C4-2B (cell line): ENCODE measurements at regions not wholly inside any gene's neighbourhood (a gene's known extent, or its start where the extent isn't known, plus 50 kb on each side); places are given as distances from the start of the nearest gene placed in this dataset.
A peak's percentile ranks its signal among the peaks of the same experiment; 100 is the strongest.

Experiments used
- CTCF ChIP-seq: fragments of 450-650 bp; conservative IDR thresholded peaks from 2 replicates; pipeline ENCODE4 v1.5.1; 2017; ENCODE audit warnings: mild to moderate bottlenecking
- ZFX ChIP-seq: fragments of 450-650 bp; IDR thresholded peaks from 2 replicates; pipeline ENCODE4 v1.6.1; 2017

- TF ChIP-seq CTCF = peak; percentile 40
- no peak for TF ChIP-seq ZFX
Measured at GRCh38 chr6:76861403-76861802, 601.9 kb downstream of the HTR1B start.
